KMS-11 (cell line): ENCODE measurements at regions not wholly inside any gene's neighbourhood (a gene's known extent, or its start where the extent isn't known, plus 50 kb on each side); places are given as distances from the start of the nearest gene placed in this dataset.

Experiments used
- H2AFZ ChIP-seq: fragments of 200-600 bp; sonication (generic); 2 replicates; pipeline ENCODE4 v1.6.1; 2016; ENCODE audit warnings: antibody characterized with exemption, mixed run types, low read depth
- H3K27ac ChIP-seq: fragments of 200-600 bp; sonication (generic); 2 replicates; pipeline ENCODE4 v1.6.1; 2016; ENCODE audit warnings: mild to moderate bottlenecking, mixed run types
- H3K27me3 ChIP-seq: fragments of 200-600 bp; sonication (generic); 2 replicates; pipeline ENCODE4 v1.6.1; 2017; ENCODE audit warnings: mild to moderate bottlenecking, low read depth, mixed run types, moderate library complexity; ENCODE audit not compliant: insufficient read depth
- H3K36me3 ChIP-seq: fragments of 200-600 bp; sonication (generic); 2 replicates; pipeline ENCODE4 v1.6.1; 2017; ENCODE audit warnings: mild to moderate bottlenecking, mixed run types; ENCODE audit not compliant: insufficient read depth
- H3K4me1 ChIP-seq: fragments of 200-600 bp; sonication (generic); 2 replicates; pipeline ENCODE4 v1.6.1; 2016; ENCODE audit warnings: mild to moderate bottlenecking, low read depth, mixed run types; ENCODE audit not compliant: poor library complexity, severe bottlenecking
- H3K4me2 ChIP-seq: fragments of 200-600 bp; sonication (generic); 2 replicates; pipeline ENCODE4 v1.7.0; 2016; ENCODE audit warnings: mild to moderate bottlenecking, mixed run types
- H3K4me3 ChIP-seq: fragments of 200-600 bp; sonication (generic); IDR thresholded peaks from 2 replicates; pipeline ENCODE4 v1.6.1; 2017; ENCODE audit warnings: low read depth, low read length, mixed read lengths; ENCODE audit not compliant: insufficient read depth
- H3K79me2 ChIP-seq: fragments of 200-600 bp; sonication (generic); 2 replicates; pipeline ENCODE4 v1.6.1; 2016; ENCODE audit warnings: low read depth, mixed run types; ENCODE audit not compliant: insufficient read depth
- H3K9ac ChIP-seq: fragments of 200-600 bp; sonication (generic); 2 replicates; pipeline ENCODE4 v1.6.1; 2016; ENCODE audit warnings: mild to moderate bottlenecking, mixed run types
- H4K20me1 ChIP-seq: fragments of 200-600 bp; sonication (generic); 2 replicates; pipeline ENCODE4 v1.6.1; 2016; ENCODE audit warnings: mild to moderate bottlenecking, mixed run types; ENCODE audit not compliant: insufficient read depth
- CTCF ChIP-seq: fragments of 200-600 bp; sonication (generic); conservative IDR thresholded peaks from 2 replicates; pipeline ENCODE4 v1.6.1; 2017; ENCODE audit warnings: low read depth, mild to moderate bottlenecking, antibody characterized with exemption, low read length, moderate library complexity, mixed read lengths

DNA sequence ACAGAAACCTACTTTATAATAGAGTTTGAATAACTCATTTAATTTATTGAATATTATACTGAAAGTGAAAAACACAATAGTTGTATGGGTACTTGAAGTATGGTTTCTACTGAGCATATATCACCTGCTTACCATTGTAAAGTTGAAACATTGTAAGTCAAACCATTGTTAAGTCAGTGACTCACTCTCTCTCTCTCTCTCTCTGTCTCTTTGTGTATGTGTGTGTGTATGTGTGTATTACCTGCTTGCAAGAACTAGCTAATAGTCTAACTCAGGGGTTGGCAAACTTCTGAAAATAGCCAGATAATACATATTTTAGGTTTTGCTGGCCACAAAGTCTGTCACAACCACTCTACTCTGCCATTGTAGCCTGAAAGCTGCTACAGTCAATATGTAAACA is 564.3 kb upstream of the ZNF608 start:
- Histone ChIP-seq H3K36me3 (no peaks in the 10 kb centered on the region), H3K9ac (no peak overlapping the region), H3K79me2 (no peaks in the 10 kb centered on the region), H3K4me3 (no peak overlapping the region), H3K4me1 (no peaks in the 10 kb centered on the region), H2AFZ (no peak overlapping the region), H3K4me2 (no peak overlapping the region), H4K20me1 (no peaks in the 10 kb centered on the region), H3K27ac (no peak overlapping the region), H3K27me3 (no peaks in the 10 kb centered on the region)
- no peak for TF ChIP-seq CTCF

DNA sequence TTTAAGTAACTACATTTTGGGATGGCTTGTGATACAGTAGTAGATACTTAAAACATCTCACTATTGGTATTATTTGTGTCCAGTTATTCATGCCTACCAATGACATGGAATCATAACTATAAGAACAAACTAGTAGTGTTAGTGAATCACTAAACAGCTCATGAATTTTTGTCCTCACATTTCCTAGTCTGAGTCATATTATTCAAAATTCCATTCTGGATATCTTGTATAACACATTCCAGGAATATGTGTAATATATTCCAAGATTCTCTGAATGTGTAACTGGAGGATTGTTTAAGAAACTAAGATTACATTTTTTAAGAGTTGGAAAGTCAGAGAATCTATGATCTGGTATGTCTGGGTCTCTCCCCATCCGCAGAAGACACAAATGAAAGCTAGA is 565.3 kb upstream of the ZNF608 start:
- no peak overlapping the region for H3K4me2 ChIP-seq
- no peaks in the 10 kb centered on the region for H3K27me3 ChIP-seq
- no peaks in the 10 kb centered on the region for H3K36me3 ChIP-seq
- no peak overlapping the region for H3K27ac ChIP-seq
- TF ChIP-seq CTCF = no peak
- H2AFZ ChIP-seq = no peak overlapping the region
- no peak overlapping the region for H3K4me3 ChIP-seq
- no peaks in the 10 kb centered on the region for H4K20me1 ChIP-seq
- H3K79me2 ChIP-seq = no peaks in the 10 kb centered on the region
- H3K4me1 ChIP-seq = no peaks in the 10 kb centered on the region
- H3K9ac ChIP-seq = no peak overlapping the region

- TF ChIP-seq CTCF = no peak
- H3K9ac ChIP-seq = no peak overlapping the region
- no peaks in the 10 kb centered on the region for H3K27me3 ChIP-seq
- no peak overlapping the region for H3K27ac ChIP-seq
- H3K79me2 ChIP-seq = no peaks in the 10 kb centered on the region
- no peak overlapping the region for H3K4me2 ChIP-seq
- H3K36me3 ChIP-seq = no peaks in the 10 kb centered on the region
- no peak overlapping the region for H3K4me3 ChIP-seq
- H2AFZ ChIP-seq = no peak overlapping the region
- no peaks in the 10 kb centered on the region for H4K20me1 ChIP-seq
- no peaks in the 10 kb centered on the region for H3K4me1 ChIP-seq
Measured at GRCh38 chr5:125313555-125313954, 567.1 kb upstream of the ZNF608 start.

DNA sequence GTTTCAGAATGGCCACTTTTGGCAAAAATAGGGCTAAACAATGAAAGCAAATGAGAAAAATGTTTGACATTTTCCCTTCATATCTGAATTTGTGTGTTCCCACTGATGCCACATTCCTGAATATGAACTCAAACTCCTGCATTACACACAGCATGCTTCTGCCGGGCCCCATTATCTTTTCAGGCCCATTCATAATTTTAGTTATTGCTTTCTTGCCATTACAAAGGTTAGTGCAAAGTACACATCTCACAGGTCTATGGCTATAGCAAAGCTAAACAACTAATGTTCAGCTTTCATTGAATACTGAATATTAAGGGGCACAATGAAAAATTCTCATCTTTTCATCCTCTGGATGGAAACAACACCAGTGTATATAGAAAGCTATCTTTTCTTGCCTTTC is 568.9 kb upstream of the ZNF608 start:
- no peaks in the 10 kb centered on the region for H3K79me2 ChIP-seq
- no peak for TF ChIP-seq CTCF
- H4K20me1 ChIP-seq = no peaks in the 10 kb centered on the region
- no peaks in the 10 kb centered on the region for H3K27me3 ChIP-seq
- no peak overlapping the region for H3K4me3 ChIP-seq
- H3K4me1 ChIP-seq = no peaks in the 10 kb centered on the region
- H3K9ac ChIP-seq = no peak overlapping the region
- no peaks in the 10 kb centered on the region for H3K36me3 ChIP-seq
- no peak overlapping the region for H3K27ac ChIP-seq
- no peak overlapping the region for H2AFZ ChIP-seq
- no peak overlapping the region for H3K4me2 ChIP-seq

DNA sequence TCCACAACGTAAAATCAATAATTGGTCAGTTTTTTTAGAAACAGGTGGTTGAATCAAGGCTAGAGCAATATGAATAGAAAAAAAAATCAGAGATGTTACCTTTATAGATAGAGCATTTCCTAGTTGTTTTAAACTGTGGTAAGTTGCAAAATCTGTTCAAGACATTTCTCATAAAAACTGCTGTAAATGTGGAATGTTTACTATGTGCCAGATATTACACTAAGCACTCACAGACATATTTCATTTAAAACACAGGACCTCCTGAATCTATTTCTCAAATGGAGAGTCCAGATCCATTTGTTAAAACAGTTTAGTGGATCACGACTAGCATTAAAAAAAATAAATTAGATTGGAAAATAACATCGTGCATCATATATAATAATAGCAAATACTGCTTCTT is 570.0 kb upstream of the ZNF608 start:
- no peaks in the 10 kb centered on the region for H3K4me1 ChIP-seq
- no peak overlapping the region for H3K9ac ChIP-seq
- H2AFZ ChIP-seq = no peak overlapping the region
- no peak overlapping the region for H3K4me2 ChIP-seq
- no peaks in the 10 kb centered on the region for H3K79me2 ChIP-seq
- no peak overlapping the region for H3K27ac ChIP-seq
- H3K36me3 ChIP-seq = no peaks in the 10 kb centered on the region
- no peak overlapping the region for H3K4me3 ChIP-seq
- no peaks in the 10 kb centered on the region for H4K20me1 ChIP-seq
- H3K27me3 ChIP-seq = no peaks in the 10 kb centered on the region
- no peak for TF ChIP-seq CTCF
